ENCODE measurements at regions not wholly inside any gene's neighbourhood (a gene's known extent, or its start where the extent isn't known, plus 50 kb on each side); places are given as distances from the start of the nearest gene placed in this dataset.

DNA sequence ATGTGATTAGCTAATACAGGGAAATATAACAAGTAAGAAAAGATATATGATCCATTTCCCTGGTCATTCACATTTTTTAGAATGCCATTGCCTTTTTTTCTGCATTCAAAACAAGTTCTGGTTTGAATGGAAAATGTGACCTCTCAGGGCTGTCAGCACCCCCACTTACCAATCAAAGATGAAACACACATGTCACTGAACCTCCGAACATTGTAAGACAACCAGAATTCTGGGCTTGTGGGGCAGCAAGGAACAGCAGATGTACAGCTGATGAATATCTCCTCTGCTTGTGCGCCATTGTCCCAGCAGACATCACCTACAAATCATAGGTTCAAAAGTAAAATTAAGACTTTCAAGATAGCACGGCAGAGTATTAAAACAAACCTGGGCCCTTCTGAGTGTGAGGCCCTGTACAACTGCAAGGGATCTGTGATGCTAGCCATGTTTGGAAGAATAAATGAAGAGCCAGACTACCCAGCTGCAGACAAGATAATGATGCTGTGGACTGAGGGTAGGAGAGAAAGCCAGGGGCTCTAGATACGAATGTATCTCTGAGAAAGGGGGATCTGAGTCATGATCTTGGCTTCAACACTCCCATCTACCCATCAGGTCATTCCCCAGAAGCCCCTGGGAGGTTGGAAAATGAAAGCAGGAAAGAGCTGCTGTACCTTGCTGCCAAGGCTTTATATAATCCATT, 108.7 kb upstream of the SERTAD2 start:
- Histone ChIP-seq H3K4me3 (no peak overlapping the region), H3K4me1 (ENCODE audit: control insufficient read depth in 5 of 5, insufficient read depth in 5 of 5, low read length in 5 of 5) (peaks cover 0 to 6% (median 5%) of the 10 kb centered on the region in 5 donors), H3K36me3 (ENCODE audit: control insufficient read depth in 4 of 4, insufficient read depth in 4 of 4, low read length in 4 of 4) (no peaks in the 10 kb centered on the region), H3K27me3 (ENCODE audit: control insufficient read depth in 3 of 3, insufficient read depth in 3 of 3, low read length in 2 of 3) (no peaks in the 10 kb centered on the region), H3K9ac (ENCODE audit: insufficient read depth in 1 of 2, low read length in 2 of 2) (no peak overlapping the region), H3K27ac (ENCODE audit: low read depth in 1 of 2, low read length in 1 of 2) (no peak overlapping the region), H3K9me3 (ENCODE audit: control insufficient read depth in 4 of 4, insufficient read depth in 3 of 4, low read length in 3 of 4) (no peaks in the 10 kb centered on the region)
- no peak for ATAC-seq (ENCODE audit: insufficient read depth, low FRiP score)
- TF ChIP-seq CTCF (IDR thresholded peaks at IDR 0.05; ENCODE audit: control extremely low read depth, extremely low read depth): no peak
- 82 to 86% methylated on average over 4 of the region's 4 CpGs for WGBS, 2 donors
- DNase-seq: no peak

GRCh38 chr2:64763126-64763525, 109.4 kb upstream of the SERTAD2 start:
- ATAC-seq (ENCODE audit: insufficient read depth, low FRiP score): no peak
- H3K4me3 ChIP-seq: no peak overlapping the region
- no peak for DNase-seq
- H3K27me3 ChIP-seq (ENCODE audit: control insufficient read depth in 3 of 3, insufficient read depth in 3 of 3, low read length in 2 of 3): no peaks in the 10 kb centered on the region
- TF ChIP-seq CTCF (IDR thresholded peaks at IDR 0.05; ENCODE audit: control extremely low read depth, extremely low read depth): no peak
- no peaks in the 10 kb centered on the region for H3K36me3 ChIP-seq (ENCODE audit: control insufficient read depth in 4 of 4, insufficient read depth in 4 of 4, low read length in 4 of 4)
- peaks cover 0 to 6% (median 5%) of the 10 kb centered on the region in 5 donors for H3K4me1 ChIP-seq (ENCODE audit: control insufficient read depth in 5 of 5, insufficient read depth in 5 of 5, low read length in 5 of 5)
- WGBS, 2 donors: 33 to 52% methylated on average over 1 of the region's 1 CpG
- H3K9me3 ChIP-seq (ENCODE audit: control insufficient read depth in 4 of 4, insufficient read depth in 3 of 4, low read length in 3 of 4): no peaks in the 10 kb centered on the region
- no peak overlapping the region for H3K27ac ChIP-seq (ENCODE audit: low read depth in 1 of 2, low read length in 1 of 2)
- H3K9ac ChIP-seq (ENCODE audit: insufficient read depth in 1 of 2, low read length in 2 of 2): no peak overlapping the region

- no peaks in the 10 kb centered on the region for H3K36me3 ChIP-seq (ENCODE audit: control insufficient read depth in 4 of 4, insufficient read depth in 4 of 4, low read length in 4 of 4)
- H3K4me1 ChIP-seq (ENCODE audit: control insufficient read depth in 5 of 5, insufficient read depth in 5 of 5, low read length in 5 of 5): peaks cover 0 to 12% (median 6%) of the 10 kb centered on the region in 5 donors
- no peaks in the 10 kb centered on the region for H3K27me3 ChIP-seq (ENCODE audit: control insufficient read depth in 3 of 3, insufficient read depth in 3 of 3, low read length in 2 of 3)
- no peak overlapping the region for H3K27ac ChIP-seq (ENCODE audit: low read depth in 1 of 2, low read length in 1 of 2)
- WGBS, 2 donors: 59 to 81% methylated on average over 4 of the region's 4 CpGs
- TF ChIP-seq CTCF (IDR thresholded peaks at IDR 0.05; ENCODE audit: control extremely low read depth, extremely low read depth): no peak
- ATAC-seq (ENCODE audit: insufficient read depth, low FRiP score) (no peak), DNase-seq (no peak)
- no peak overlapping the region for H3K4me3 ChIP-seq
- no peaks in the 10 kb centered on the region for H3K9me3 ChIP-seq (ENCODE audit: control insufficient read depth in 4 of 4, insufficient read depth in 3 of 4, low read length in 3 of 4)
- H3K9ac ChIP-seq (ENCODE audit: insufficient read depth in 1 of 2, low read length in 2 of 2): no peak overlapping the region
Measured at GRCh38 chr2:64765160-64765805, 111.6 kb upstream of the SERTAD2 start.
